HepG2 (cell line): ENCODE measurements at regions not wholly inside any gene's neighbourhood (a gene's known extent, or its start where the extent isn't known, plus 50 kb on each side); places are given as distances from the start of the nearest gene placed in this dataset.

Source experiments
- ATAC-seq: fragments of 200-7000 bp; cut with Tn5 transposase; 3 replicates; pipeline ENCODE4 v1.9.1; 2020; ENCODE audit warnings: mild to moderate bottlenecking, moderate library complexity
- BruUV-seq: library from RNA; stranded (reverse); fragments of 400-500 nt; replicated peaks from 2 replicates; lab custom pipeline; 2021; lab: Mats Ljungman, UMichigan
- CTCF ChIA-PET: fragments of 300-600 bp; formaldehyde crosslinking; extraction: SDS; loops from one replicate; lab custom pipeline; 2021; ENCODE audit warnings: low total read pairs, inconsistent platforms, low intra/inter-chr PET ratio; lab: Yijun Ruan, JAX
- POLR2A ChIA-PET: fragments of 350-600 bp; sonication (Branson Sonifier 250); formaldehyde crosslinking; loops from one replicate; lab custom pipeline; 2020; ENCODE audit warnings: antibody characterized with exemption, inconsistent platforms; lab: Yijun Ruan, JAX
- DNase-seq: peaks from one replicate; pipeline ENCODE4 v3.0.0-alpha.2; 2015; ENCODE audit warnings: low spot score
- FAIRE-seq: peaks from 3 replicates; lab custom pipeline; 2011; peaks lifted over from hg19 to GRCh38; lab: Jason Lieb, UNC
- H2AFZ ChIP-seq: one replicate; pipeline ENCODE4 v1.6.1; 2011; ENCODE audit warnings: low read length, inconsistent platforms
- H3K27ac ChIP-seq: fragments of 300-600 bp; 3 replicates; pipeline ENCODE4 v1.8.0; 2011; ENCODE audit warnings: mixed run types, mild to moderate bottlenecking, mixed read lengths, low read length, inconsistent platforms; ENCODE audit not compliant: insufficient read depth; ENCODE audit errors: extremely low read length
- H3K27me3 ChIP-seq, 2 experiments: fragments of 200-600 bp in 1 of 2; 2 replicates in 1 of 2; 3 replicates in 1 of 2; pipeline versions ENCODE4 v1.6.0 to v1.8.0; 2011; ENCODE audit warnings: low read length in 2 of 2, mild to moderate bottlenecking in 2 of 2, moderate library complexity in 2 of 2, inconsistent platforms in 1 of 2; ENCODE audit not compliant: insufficient read depth in 2 of 2, control insufficient read depth in 1 of 2
- H3K36me3 ChIP-seq, 2 experiments: fragments of 200-600 bp in 1 of 2; replicated peaks in 1 of 2; 2 replicates in 1 of 2; 3 replicates in 1 of 2; pipeline versions ENCODE4 v1.5.1 to v1.8.0; 2011; ENCODE audit warnings: low read length in 2 of 2, inconsistent platforms in 1 of 2; ENCODE audit not compliant: insufficient read depth in 2 of 2, control insufficient read depth in 1 of 2
- H3K4me1 ChIP-seq: 2 replicates; pipeline ENCODE4 v1.5.1; 2012; ENCODE audit warnings: low read length, inconsistent platforms; ENCODE audit not compliant: insufficient read depth
- H3K4me2 ChIP-seq: 2 replicates; pipeline ENCODE4 v1.6.0; 2011; ENCODE audit warnings: low read depth, low read length, inconsistent platforms
- H3K4me3 ChIP-seq, 3 experiments: fragments of 200-600 bp in 1 of 3; sonication (generic), shearing (Covaris generic) in 1 of 3; replicated peaks in 1 of 3; 2 replicates each; pipeline ENCODE4 v1.5.1; 2011 to 2016; ENCODE audit warnings: low read length in 3 of 3, inconsistent platforms in 2 of 3, low read depth in 2 of 3, mild to moderate bottlenecking in 2 of 3, control low read depth in 1 of 3, mixed read lengths in 1 of 3; ENCODE audit not compliant: insufficient read depth in 1 of 3
- H3K79me2 ChIP-seq: one replicate; pipeline ENCODE4 v1.6.1; 2011; ENCODE audit warnings: low read length, inconsistent platforms; ENCODE audit not compliant: insufficient read depth
- H3K9ac ChIP-seq: 2 replicates; pipeline ENCODE4 v1.6.0; 2011; ENCODE audit warnings: mild to moderate bottlenecking, low read depth, low read length, inconsistent platforms; ENCODE audit not compliant: insufficient read depth
- H3K9me3 ChIP-seq: 2 replicates; pipeline ENCODE4 v1.5.1; 2012; ENCODE audit warnings: mild to moderate bottlenecking, low read length
- H4K20me1 ChIP-seq: 2 replicates; pipeline ENCODE4 v1.6.0; 2011; ENCODE audit warnings: inconsistent platforms, mild to moderate bottlenecking, low read length, moderate library complexity; ENCODE audit not compliant: insufficient read depth
- ATRX ChIP-seq: sonication (generic); formaldehyde crosslinking; IDR thresholded peaks from 2 replicates; pipeline ENCODE4 v1.4.0; 2020; ENCODE audit warnings: missing genetic modification reagents, borderline replicate concordance
- BCLAF1 ChIP-seq: fragments of 450-650 bp; IDR thresholded peaks from 2 replicates; pipeline ENCODE4 v1.6.1; 2017; ENCODE audit warnings: mild to moderate bottlenecking
- HOXA7 ChIP-seq: sonication (generic); formaldehyde crosslinking; IDR thresholded peaks from 2 replicates; pipeline ENCODE4 v1.8.1; 2022; ENCODE audit warnings: mild to moderate bottlenecking, missing genetic modification reagents, moderate library complexity
- KLF11 ChIP-seq: IDR thresholded peaks from 2 replicates; pipeline ENCODE4 v1.6.1; 2016; ENCODE audit warnings: missing compliant biosample characterization
- POLR2AphosphoS5 ChIP-seq: IDR thresholded peaks from 2 replicates; pipeline ENCODE4 v1.6.1; 2012; ENCODE audit warnings: low read depth, low read length
- RBAK ChIP-seq: sonication (generic); formaldehyde crosslinking; IDR thresholded peaks from 2 replicates; pipeline ENCODE4 v1.5.1; 2020; ENCODE audit warnings: mild to moderate bottlenecking, missing genetic modification reagents
- TEAD2 ChIP-seq: sonication (generic); formaldehyde crosslinking; IDR thresholded peaks from 2 replicates; pipeline ENCODE4 v1.9.0; 2021; ENCODE audit warnings: missing genetic modification reagents
- TSC22D2 ChIP-seq: sonication (generic); formaldehyde crosslinking; IDR thresholded peaks from 2 replicates; pipeline ENCODE4 v1.5.1; 2020; ENCODE audit warnings: missing genetic modification reagents, mild to moderate bottlenecking, borderline replicate concordance
- WIZ ChIP-seq: sonication (generic); formaldehyde crosslinking; IDR thresholded peaks from 2 replicates; pipeline ENCODE4 v1.5.1; 2020; ENCODE audit warnings: mild to moderate bottlenecking, missing genetic modification reagents
- ZBTB38 ChIP-seq: sonication (generic); formaldehyde crosslinking; IDR thresholded peaks from 2 replicates; pipeline ENCODE4 v1.5.1; 2020; ENCODE audit warnings: mild to moderate bottlenecking, missing genetic modification reagents
- ZNF225 ChIP-seq: sonication (generic); formaldehyde crosslinking; IDR thresholded peaks from 2 replicates; pipeline ENCODE4 v1.4.0; 2020; ENCODE audit warnings: mild to moderate bottlenecking, missing genetic modification reagents
- ZNF570 ChIP-seq: sonication (generic); formaldehyde crosslinking; IDR thresholded peaks from 2 replicates; pipeline ENCODE4 v1.4.0; 2020; ENCODE audit warnings: mild to moderate bottlenecking, missing genetic modification reagents, borderline replicate concordance
- ZNF660 ChIP-seq: sonication (generic); formaldehyde crosslinking; IDR thresholded peaks from 2 replicates; pipeline ENCODE4 v1.5.1; 2020; ENCODE audit warnings: mild to moderate bottlenecking, low read depth, missing genetic modification reagents, borderline replicate concordance
- ZNF709 ChIP-seq: sonication (generic); formaldehyde crosslinking; IDR thresholded peaks from 2 replicates; pipeline ENCODE4 v1.5.0; 2020; ENCODE audit warnings: mild to moderate bottlenecking, missing genetic modification reagents
- WGBS: methylation state at CpG from one replicate; pipeline ENCODE4 v1.1.6; 2017; ENCODE audit warnings: low lambda C conversion rate; 5-methylcytosine and 5-hydroxymethylcytosine counted together
- in situ Hi-C: cut with HindIII; loops from 2 replicates; pipeline ENCODE4 v1.10.0; 2017; ENCODE audit warnings: low pct_unique_long_range_greater_than_20kb; ENCODE audit not compliant: extremely low pct_ligation_motif_present
- intact Hi-C: fragments of 100-400 bp; cut with micrococcal nuclease; formaldehyde crosslinking; loops from one replicate; pipeline ENCODE4 v1.10.0; 2022; ENCODE audit not compliant: unreplicated experiment
- TF ChIP-seq, protein P1 (sequence below): sonication (generic); formaldehyde crosslinking; IDR thresholded peaks from 2 replicates; pipeline ENCODE4 v1.5.0; 2020; ENCODE audit warnings: mild to moderate bottlenecking, missing genetic modification reagents
- TF ChIP-seq, protein P2 (sequence below): sonication (generic); formaldehyde crosslinking; IDR thresholded peaks from 2 replicates; pipeline ENCODE4 v1.4.0; 2020; ENCODE audit warnings: missing genetic modification reagents

- no peaks in the 10 kb centered on the region for H3K9me3 ChIP-seq
- FAIRE-seq = no peak
- BruUV-seq = no TSS peak
- WGBS = 23% methylated on average over 1 of the region's 1 CpG
- ATAC-seq = no peak
- CTCF ChIA-PET = no interaction called here
- H3K9ac ChIP-seq = no peak overlapping the region
- DNase-seq = no peak
- H3K4me2 ChIP-seq = no peak overlapping the region
- H2AFZ ChIP-seq = no peak overlapping the region
- no peaks in the 10 kb centered on the region for H3K36me3 ChIP-seq
- POLR2A ChIA-PET = no interaction called here
- no peaks in the 10 kb centered on the region for H4K20me1 ChIP-seq
- no peaks in the 10 kb centered on the region for H3K79me2 ChIP-seq
- intact Hi-C loops (no loop called here), in situ Hi-C loops (no loop called here)
- TF ChIP-seq HOXA7 (CRISPR knock-in tag) (no peak), POLR2AphosphoS5 (no peak), ZBTB38 (CRISPR knock-in tag) (no peak), WIZ (CRISPR knock-in tag) (no peak), ATRX (CRISPR knock-in tag) (no peak), ZNF660 (CRISPR knock-in tag) (no peak), RBAK (no peak), ZNF570 (no peak), BCLAF1 (no peak), TSC22D2 (CRISPR knock-in tag) (no peak), KLF11 (CRISPR knock-in tag) (no peak), ZNF709 (CRISPR knock-in tag) (no peak), ZNF225 (no peak), TEAD2 (CRISPR knock-in tag) (no peak)
- TF ChIP-seq, protein P1, sequence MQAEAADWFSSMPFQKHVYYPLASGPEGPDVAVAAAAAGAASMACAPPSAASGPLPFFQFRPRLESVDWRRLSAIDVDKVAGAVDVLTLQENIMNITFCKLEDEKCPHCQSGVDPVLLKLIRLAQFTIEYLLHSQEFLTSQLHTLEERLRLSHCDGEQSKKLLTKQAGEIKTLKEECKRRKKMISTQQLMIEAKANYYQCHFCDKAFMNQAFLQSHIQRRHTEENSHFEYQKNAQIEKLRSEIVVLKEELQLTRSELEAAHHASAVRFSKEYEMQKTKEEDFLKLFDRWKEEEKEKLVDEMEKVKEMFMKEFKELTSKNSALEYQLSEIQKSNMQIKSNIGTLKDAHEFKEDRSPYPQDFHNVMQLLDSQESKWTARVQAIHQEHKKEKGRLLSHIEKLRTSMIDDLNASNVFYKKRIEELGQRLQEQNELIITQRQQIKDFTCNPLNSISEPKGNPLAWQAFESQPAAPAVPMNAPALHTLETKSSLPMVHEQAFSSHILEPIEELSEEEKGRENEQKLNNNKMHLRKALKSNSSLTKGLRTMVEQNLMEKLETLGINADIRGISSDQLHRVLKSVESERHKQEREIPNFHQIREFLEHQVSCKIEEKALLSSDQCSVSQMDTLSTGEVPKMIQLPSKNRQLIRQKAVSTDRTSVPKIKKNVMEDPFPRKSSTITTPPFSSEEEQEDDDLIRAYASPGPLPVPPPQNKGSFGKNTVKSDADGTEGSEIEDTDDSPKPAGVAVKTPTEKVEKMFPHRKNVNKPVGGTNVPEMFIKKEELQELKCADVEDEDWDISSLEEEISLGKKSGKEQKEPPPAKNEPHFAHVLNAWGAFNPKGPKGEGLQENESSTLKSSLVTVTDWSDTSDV = no peak
- TF ChIP-seq, protein P2, sequence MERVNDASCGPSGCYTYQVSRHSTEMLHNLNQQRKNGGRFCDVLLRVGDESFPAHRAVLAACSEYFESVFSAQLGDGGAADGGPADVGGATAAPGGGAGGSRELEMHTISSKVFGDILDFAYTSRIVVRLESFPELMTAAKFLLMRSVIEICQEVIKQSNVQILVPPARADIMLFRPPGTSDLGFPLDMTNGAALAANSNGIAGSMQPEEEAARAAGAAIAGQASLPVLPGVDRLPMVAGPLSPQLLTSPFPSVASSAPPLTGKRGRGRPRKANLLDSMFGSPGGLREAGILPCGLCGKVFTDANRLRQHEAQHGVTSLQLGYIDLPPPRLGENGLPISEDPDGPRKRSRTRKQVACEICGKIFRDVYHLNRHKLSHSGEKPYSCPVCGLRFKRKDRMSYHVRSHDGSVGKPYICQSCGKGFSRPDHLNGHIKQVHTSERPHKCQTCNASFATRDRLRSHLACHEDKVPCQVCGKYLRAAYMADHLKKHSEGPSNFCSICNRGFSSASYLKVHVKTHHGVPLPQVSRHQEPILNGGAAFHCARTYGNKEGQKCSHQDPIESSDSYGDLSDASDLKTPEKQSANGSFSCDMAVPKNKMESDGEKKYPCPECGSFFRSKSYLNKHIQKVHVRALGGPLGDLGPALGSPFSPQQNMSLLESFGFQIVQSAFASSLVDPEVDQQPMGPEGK (CRISPR knock-in tag) = no peak
- no peaks in the 10 kb centered on the region for H3K27me3 ChIP-seq
- H3K4me1 ChIP-seq = no peaks in the 10 kb centered on the region
- H3K4me3 ChIP-seq = no peak overlapping the region
- no peak overlapping the region for H3K27ac ChIP-seq
Observed at GRCh38 chr12:19938491-19938890, 429.8 kb upstream of the PDE3A start.
